HG03520 (cell line): ENCODE measurements at regions not wholly inside any gene's neighbourhood (a gene's known extent, or its start where the extent isn't known, plus 50 kb on each side); places are given as distances from the start of the nearest gene placed in this dataset.
"Not testable (repeated sequence)": the region's sequence is repeated elsewhere in the genome, so short reads cannot be mapped to it uniquely, and the experiment has no call there.

ENCODE experiments used
- ATAC-seq: cut with Tn5 transposase; IDR thresholded peaks from one replicate; pipeline ENCODE4 v1.9.1; 2021; ENCODE audit warnings: mild to moderate bottlenecking, moderate library complexity; ENCODE audit not compliant: unreplicated experiment

- ATAC-seq = no peak
Measured at GRCh38 chr4:125787707-125788106, 473.0 kb downstream of the FAT4 start.

DNA sequence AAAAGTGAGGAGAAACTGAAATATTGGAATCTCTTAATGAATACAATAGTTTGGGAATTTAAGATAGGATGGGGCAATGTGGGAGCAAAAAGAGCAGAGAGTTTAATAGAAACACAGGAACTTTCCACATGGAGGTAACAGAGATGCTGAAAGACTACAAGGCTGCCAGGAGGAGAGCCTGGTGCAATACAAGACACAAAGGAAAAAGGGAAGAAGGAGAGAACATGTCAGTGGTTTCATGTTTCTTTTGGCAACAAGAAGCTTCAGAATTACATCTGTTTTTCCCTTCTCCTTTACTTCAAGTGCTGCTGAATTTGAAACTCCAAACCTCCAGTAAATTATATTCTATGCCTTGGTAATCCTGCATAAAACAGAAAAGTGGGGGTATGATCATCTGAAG is 474.3 kb downstream of the FAT4 start:
- no peak for ATAC-seq

DNA sequence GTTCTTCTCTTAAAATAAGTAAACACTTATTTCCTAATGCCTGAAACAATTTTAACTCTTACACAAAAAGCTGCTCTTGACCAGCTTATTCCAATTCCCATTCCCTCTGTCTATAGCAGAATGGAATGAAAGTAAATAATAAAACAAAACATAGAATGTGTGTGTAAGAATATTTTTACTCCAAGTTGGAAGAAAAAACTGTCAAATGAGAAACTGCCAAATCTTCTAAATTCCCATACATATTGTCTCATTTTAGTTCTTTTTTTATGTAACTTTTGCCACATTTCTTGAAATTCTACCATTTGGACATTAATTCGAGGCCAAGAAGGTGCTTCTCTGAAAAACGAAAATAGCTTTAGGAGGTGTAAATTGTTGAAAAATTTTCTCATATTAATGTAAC is 477.1 kb downstream of the FAT4 start:
- no peak for ATAC-seq

DNA sequence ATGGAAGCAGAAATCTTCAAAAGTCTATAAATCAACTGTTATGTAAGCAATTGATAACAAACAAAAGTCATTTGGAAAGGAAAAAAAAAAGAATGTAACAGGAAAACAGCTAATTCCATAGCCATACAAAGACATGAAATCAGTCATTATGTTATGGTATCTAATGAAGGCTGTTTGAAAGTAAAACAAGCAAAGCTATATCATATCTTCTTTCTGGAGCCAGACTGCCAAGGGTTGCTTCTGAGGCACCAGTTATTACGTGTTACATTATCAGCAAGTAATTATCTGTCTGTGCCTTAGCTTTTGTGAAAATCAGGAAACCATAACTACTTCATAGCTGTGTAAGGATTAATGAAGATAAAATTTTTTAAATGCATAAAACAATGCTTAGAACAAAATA is 480.2 kb downstream of the FAT4 start:
- no peak for ATAC-seq

GRCh38 chr4:125796138-125796537 is 481.4 kb downstream of the FAT4 start:
- no peak for ATAC-seq

DNA sequence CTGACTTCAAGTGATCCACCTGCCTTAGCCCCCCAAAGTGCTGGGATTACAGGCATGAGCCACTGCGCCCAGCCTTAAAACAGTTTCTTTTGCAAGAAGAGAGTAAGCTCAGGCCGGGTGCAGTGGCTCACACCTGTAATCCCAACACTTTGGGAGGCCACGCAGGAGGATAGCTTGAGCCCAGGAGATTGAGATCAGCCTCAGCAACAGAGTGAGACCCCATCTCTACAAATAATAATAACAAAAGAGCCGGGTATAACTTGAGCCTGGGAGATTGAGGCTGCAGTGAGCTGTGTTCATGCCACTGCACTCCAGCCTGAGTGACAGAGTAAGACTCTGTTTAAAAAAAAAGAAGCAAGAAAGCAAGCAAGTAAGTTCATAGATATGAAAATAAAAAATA is 482.9 kb downstream of the FAT4 start:
- not testable (repeated sequence) for ATAC-seq

- no peak for ATAC-seq
Measured at GRCh38 chr4:125801373-125801772, 486.6 kb downstream of the FAT4 start.

- ATAC-seq = no peak
Measured at GRCh38 chr4:125801924-125802323, 487.2 kb downstream of the FAT4 start.

DNA sequence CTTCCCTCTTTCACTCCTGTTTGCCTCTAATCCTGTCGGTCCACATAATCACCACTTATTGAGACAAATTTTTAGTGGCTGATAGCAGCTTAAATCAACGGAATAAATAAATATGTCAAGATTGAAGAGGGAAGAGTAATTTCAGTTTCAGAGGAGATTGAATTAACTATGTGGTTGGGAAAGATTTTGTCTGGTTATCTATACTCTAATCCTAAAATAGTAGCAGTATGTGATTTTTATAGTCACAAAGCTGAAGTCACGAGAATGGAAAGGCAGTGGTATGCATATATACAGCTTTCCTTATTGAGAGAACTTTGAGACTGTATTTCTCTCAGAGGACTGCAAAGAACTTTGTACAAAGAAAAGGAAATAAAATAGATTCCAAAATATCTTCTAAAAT is 493.3 kb downstream of the FAT4 start:
- no peak for ATAC-seq

DNA sequence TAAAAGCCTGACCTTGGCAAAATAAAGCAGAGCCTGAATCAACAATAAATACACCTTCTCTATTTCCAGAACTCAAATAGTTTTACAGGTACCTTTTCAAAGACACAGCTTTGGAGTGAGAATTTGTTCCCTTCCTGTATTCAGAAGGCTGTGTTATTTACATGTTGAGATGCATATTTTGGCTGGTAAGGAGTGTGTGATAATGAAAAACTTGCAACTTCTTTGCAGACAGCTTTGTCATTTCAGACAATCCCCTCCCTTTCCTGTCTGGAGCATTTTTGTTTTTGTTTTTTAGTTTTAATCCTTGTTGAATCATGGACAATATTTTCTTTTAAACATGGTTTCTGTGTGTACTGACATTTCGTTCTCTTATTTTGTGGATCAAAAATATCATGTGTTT is 493.8 kb downstream of the FAT4 start:
- ATAC-seq = no peak

GRCh38 chr4:125811892-125812291 is 497.1 kb downstream of the FAT4 start:
- ATAC-seq = no peak

DNA sequence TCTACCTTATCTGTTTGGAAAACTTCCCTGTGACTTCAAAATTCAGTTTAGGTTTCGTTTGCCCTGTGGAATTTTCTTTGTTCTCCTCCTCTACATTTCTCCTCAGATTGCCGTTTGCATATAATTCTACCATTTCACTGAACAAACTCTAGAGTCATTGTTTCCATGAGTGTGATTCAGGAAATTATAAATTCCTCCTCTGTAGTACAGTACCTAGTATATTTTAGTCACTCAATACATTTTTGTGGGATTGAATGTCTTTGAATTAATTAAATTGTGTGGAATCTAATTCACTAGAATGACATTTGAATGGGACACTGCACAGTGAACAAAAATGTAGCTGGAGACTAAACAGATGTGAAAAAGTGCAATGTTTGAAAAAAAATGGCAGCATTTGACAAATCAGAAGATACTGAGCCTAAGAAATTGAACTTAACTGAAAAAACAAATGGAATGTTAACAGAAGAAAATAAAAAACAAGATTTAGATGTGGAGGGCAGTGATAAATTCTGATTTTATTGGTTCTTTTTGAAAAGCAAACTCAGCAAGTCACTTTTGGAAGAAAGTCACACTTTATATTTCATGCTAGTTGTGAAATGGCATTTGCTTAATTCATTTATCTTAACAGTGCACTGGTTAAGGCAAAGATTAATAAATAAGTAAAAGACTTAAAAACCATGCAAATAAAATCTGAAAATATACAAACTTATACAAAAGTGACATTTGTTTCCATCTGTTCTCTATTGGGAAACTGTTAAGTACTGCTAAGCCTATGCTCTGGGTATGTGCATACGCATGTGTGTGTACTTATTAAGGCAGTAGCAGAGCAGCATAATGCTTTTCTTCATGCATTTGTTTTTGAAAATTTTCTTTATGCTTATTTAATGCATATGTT is 512.3 kb downstream of the FAT4 start:
- no peak for ATAC-seq

DNA sequence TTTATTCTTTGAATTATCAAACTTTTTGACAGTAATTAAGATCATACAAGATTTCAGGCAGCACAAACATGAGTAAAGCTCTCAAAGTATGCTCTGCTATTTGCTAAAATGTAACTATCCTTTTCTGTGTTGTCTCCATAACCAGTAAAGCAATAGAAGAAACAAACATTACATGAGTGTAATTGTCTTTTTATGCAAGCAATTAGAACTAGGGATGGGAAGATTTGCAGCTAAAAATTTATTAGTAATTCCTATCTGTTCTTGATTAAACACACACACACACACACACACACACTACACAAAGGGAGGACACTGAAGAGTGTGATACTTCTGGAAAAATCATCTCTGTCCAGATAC is 512.9 kb downstream of the FAT4 start:
- no peak for ATAC-seq

DNA sequence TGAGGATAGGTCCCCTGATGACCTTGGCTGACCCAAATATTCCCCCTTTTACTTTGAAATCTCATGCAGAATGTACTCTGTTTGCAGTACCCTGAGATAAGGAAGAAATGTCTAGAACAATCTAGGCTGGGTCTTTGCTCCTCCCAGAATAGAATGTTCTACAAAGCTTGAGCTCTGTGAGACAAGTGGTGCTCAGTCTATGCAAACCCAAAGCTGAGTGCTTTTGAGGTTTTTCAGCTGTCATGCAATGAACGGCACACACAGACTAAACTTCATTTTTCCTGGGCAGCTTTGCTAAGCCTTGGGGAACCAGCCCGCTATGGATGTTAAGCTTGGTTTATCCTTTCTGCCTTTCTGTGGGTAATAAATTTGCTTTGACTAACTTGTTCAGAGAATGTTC is 513.6 kb downstream of the FAT4 start:
- ATAC-seq = no peak

GRCh38 chr4:125832161-125832560 is 517.4 kb downstream of the FAT4 start:
- ATAC-seq = no peak

DNA sequence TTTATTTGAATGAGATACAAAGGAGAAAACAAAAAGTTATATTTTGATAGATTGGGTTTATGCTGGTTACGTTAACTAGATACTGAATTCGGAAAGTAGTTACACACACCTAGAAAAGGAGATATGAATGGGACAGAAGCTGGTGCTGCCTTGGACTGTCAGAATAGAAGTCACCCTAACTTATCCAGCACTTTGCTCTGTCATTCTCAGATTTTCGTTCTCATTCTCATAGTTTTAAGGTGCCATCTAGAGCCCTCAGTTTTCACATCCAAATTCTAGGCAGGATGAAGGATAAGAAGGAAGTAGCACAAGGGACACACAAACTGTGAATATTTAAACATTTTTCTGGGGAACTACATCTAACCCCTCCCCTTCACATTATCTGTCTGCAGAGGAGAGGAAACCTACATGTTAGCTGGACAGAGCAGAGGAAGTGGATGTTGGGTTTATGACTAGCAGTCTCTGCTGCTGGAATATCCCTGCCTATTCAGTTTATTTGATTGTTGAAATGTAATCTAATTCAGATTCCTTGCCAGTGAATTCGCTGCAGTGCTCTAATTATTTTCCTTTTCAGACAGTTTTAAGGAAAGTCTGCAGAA is 521.9 kb downstream of the FAT4 start:
- no peak for ATAC-seq

GRCh38 chr4:125837493-125838201 is 522.9 kb downstream of the FAT4 start:
- ATAC-seq = no peak

- ATAC-seq = no peak
Measured at GRCh38 chr4:125838202-125838601, 523.4 kb downstream of the FAT4 start.

DNA sequence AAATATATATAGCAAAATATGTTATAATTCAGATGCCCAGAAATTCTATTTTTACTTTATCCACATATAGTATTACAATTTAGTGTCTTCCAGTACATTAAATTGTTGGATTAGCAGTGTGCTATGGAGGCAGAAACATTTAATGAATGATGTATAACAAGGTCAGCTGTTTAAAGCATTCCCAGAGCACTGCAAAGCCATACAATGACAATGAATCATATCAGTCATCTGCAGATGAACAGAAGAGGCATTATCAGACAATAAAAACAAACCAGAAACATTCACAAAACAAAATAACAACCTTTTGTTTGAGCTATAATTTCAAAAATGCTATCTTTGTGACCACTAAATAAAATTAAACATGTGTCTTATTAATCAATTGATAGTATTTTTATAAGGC is 524.2 kb downstream of the FAT4 start:
- no peak for ATAC-seq

- no peak for ATAC-seq
Measured at GRCh38 chr4:125843947-125844346, 529.2 kb downstream of the FAT4 start.

- ATAC-seq = no peak
Measured at GRCh38 chr4:125847518-125847917, 532.8 kb downstream of the FAT4 start.

DNA sequence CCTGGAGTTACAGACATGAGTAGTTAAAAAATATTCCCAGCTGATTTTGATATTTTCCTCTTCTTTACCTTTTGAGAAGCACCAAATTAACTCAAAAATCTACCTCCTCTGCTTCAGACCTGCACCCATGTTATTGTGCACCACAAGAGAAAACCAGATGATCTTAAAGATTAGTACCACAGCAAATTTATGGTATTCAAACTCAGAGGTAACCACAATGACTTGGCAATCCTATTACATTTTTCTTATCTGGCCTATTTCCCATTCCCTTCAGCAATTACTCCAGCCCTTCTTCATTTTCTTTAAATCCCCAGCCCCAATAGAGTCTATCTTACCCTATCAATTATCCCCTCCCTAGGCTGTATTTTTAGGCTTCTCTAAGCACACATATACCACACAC is 535.1 kb downstream of the FAT4 start:
- ATAC-seq = no peak
